Left lung (tissue), 4 donors: ENCODE measurements at regions not wholly inside any gene's neighbourhood (a gene's known extent, or its start where the extent isn't known, plus 50 kb on each side); places are given as distances from the start of the nearest gene placed in this dataset.

Source experiments
- ATAC-seq: fragments of 200-7000 bp; cut with Tn5 transposase; one replicate; pipeline ENCODE4 v1.9.1; 2020; ENCODE audit warnings: moderate library complexity
- DNase-seq, 4 donors: peaks; one replicate each; pipeline ENCODE4 v3.0.0-alpha.2; 2013 to 2020
- H3K27ac ChIP-seq, 2 donors: fragments of 200-600 bp; sonication (generic) in 1 of 2; one replicate each; pipeline versions ENCODE4 v1.5.0 to v1.8.0; 2020 to 2021
- H3K27me3 ChIP-seq, 2 donors: fragments of 200-600 bp; sonication (generic) in 1 of 2; one replicate each; pipeline versions ENCODE4 v1.5.0 to v1.8.0; 2020 to 2021
- H3K36me3 ChIP-seq, 2 donors: fragments of 200-600 bp; sonication (generic) in 1 of 2; one replicate each; pipeline versions ENCODE4 v1.5.0 to v1.8.0; 2020 to 2021
- H3K4me1 ChIP-seq, 2 donors: fragments of 200-600 bp; one replicate each; pipeline ENCODE4 v1.8.0; 2021
- H3K4me3 ChIP-seq, 2 donors: fragments of 200-600 bp; sonication (generic) in 1 of 2; one replicate each; pipeline versions ENCODE4 v1.5.0 to v1.8.0; 2020 to 2021; ENCODE audit warnings: mild to moderate bottlenecking in 1 of 2
- H3K9me3 ChIP-seq, 2 donors: fragments of 200-600 bp; sonication (generic) in 1 of 2; one replicate each; pipeline versions ENCODE4 v1.5.0 to v1.8.0; 2020 to 2021
- intact Hi-C, 2 donors: fragments of 100-400 bp; cut with DNase I; formaldehyde crosslinking; loops; one replicate each; pipeline versions ENCODE4 v1.11.2 to v1.14.2; 2022
- TF ChIP-seq, protein P1 (sequence below), 2 donors: fragments of 200-600 bp; sonication (generic) in 1 of 2; IDR thresholded peaks; one replicate each; pipeline versions ENCODE4 v1.5.0 to v1.8.0; 2021; ENCODE audit warnings: antibody characterized with exemption in 2 of 2
- donor health status: DM: no; HTN: yes; CAD: no.
- donor health status: DM: no; HTN: no; CAD: no.

DNA sequence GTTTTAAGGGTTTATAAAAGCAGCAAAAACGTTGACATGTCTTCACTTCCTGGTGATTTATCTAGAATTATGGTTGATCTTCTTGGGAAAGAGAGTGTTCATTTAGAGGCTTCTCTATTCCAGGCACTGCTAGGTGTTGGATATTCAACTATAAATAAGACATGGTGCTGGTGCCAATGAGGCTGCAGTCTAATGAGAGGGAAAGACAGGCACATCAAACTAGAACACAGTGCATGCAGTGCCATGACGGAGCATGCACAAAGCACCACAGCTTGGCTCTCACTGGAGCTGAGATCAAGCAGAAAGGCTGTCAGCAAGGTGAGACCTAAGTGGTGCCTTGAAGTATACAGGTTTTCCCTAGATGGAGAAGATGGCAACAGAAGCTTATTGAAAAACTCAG, 126.5 kb downstream of the RMI1 start:
- H3K4me3 ChIP-seq: no peak overlapping the region

GRCh38 chr9:84107995-84108394, 127.4 kb downstream of the RMI1 start:
- intact Hi-C loops: no loop called here
- TF ChIP-seq, protein P1, sequence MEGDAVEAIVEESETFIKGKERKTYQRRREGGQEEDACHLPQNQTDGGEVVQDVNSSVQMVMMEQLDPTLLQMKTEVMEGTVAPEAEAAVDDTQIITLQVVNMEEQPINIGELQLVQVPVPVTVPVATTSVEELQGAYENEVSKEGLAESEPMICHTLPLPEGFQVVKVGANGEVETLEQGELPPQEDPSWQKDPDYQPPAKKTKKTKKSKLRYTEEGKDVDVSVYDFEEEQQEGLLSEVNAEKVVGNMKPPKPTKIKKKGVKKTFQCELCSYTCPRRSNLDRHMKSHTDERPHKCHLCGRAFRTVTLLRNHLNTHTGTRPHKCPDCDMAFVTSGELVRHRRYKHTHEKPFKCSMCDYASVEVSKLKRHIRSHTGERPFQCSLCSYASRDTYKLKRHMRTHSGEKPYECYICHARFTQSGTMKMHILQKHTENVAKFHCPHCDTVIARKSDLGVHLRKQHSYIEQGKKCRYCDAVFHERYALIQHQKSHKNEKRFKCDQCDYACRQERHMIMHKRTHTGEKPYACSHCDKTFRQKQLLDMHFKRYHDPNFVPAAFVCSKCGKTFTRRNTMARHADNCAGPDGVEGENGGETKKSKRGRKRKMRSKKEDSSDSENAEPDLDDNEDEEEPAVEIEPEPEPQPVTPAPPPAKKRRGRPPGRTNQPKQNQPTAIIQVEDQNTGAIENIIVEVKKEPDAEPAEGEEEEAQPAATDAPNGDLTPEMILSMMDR (IDR thresholded peaks at IDR 0.05): no peak

More for the DNA sequence above, 126.5 kb downstream of the RMI1 start:
- Histone ChIP-seq H3K9me3 (no peaks in the 10 kb centered on the region), H3K4me1 (no peaks in the 10 kb centered on the region), H3K27me3 (peaks cover 12 to 22% of the 10 kb centered on the region in 2 donors), H3K36me3 (no peaks in the 10 kb centered on the region), H3K27ac (no peak overlapping the region)
- ATAC-seq: no peak
- TF ChIP-seq, protein P1 (IDR thresholded peaks at IDR 0.05): no peak
- intact Hi-C loops: no loop called here
- DNase-seq: no peak

DNA sequence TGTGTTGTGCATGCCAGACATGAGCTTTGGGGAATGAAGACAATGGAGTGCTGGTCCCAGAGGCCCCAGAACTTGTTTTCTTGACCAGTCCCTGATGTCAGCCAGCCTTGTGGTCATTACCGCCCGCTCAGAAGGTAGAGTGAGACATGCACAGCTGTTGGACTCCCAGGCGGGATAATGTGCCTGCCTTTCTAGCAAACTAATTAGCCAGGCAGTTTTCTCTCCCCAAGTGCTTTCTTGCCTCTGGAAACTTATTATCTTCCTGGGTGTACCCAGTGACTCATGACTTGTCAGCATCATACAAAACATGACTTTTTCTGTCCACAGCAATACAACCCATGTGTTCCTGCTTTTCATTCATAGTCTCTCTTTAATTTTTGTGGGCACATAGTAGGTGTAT, 131.1 kb downstream of the RMI1 start:
- no peaks in the 10 kb centered on the region for H3K36me3 ChIP-seq
- DNase-seq (no peak), ATAC-seq (no peak)
- TF ChIP-seq, protein P1 (IDR thresholded peaks at IDR 0.05): no peak
- no peaks in the 10 kb centered on the region for H3K27me3 ChIP-seq
- H3K27ac ChIP-seq: no peak overlapping the region
- intact Hi-C loops: no loop called here
- peaks cover 0 to 6% of the 10 kb centered on the region in 2 donors for H3K9me3 ChIP-seq
- no peaks in the 10 kb centered on the region for H3K4me1 ChIP-seq
- no peak overlapping the region for H3K4me3 ChIP-seq

More at GRCh38 chr9:84107995-84108394, 127.4 kb downstream of the RMI1 start:
- peaks cover 5 to 12% of the 10 kb centered on the region in 2 donors for H3K27me3 ChIP-seq
- no peaks in the 10 kb centered on the region for H3K4me1 ChIP-seq
- ATAC-seq (no peak), DNase-seq (no peak)
- no peaks in the 10 kb centered on the region for H3K9me3 ChIP-seq
- H3K27ac ChIP-seq: no peak overlapping the region
- no peak overlapping the region for H3K4me3 ChIP-seq
- no peaks in the 10 kb centered on the region for H3K36me3 ChIP-seq

DNA sequence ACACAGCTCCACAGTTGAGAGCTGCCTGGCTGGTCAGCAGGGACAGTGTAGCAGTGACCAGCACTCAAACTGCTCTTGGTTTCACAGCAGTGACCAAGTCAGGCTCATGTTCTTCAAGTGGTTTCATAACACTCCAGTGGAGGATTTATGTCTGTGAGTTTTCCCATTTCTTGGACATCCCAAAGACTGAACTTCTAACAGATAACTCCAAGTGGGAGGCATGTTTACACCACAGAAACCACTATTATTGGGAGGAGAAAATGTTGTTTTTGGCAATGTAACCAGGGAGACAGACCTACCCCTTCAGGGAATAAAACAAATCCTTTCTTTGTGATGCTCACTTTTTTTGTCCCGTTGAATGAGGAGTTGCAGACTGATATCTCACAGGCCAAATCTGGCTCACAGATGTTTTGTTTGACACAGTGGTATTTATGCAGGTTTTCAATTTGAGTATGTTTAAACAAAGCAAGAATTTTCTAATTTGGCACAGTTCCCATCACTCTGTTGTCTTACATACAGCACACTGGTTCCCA, 141.5 kb downstream of the RMI1 start:
- ATAC-seq: peak; percentile 79
- intact Hi-C loops: no loop called here
- Histone ChIP-seq H3K36me3 (no peaks in the 10 kb centered on the region), H3K27me3 (no peaks in the 10 kb centered on the region), H3K4me3 (no peak overlapping the region), H3K4me1 (no peaks in the 10 kb centered on the region), H3K27ac (no peak overlapping the region), H3K9me3 (no peaks in the 10 kb centered on the region)
- peak in 1 of 4 donors; percentile 30 for DNase-seq
- TF ChIP-seq, protein P1 (IDR thresholded peaks at IDR 0.05): no peak

- Histone ChIP-seq H3K36me3 (no peaks in the 10 kb centered on the region), H3K27ac (no peak overlapping the region), H3K9me3 (no peaks in the 10 kb centered on the region), H3K4me1 (no peaks in the 10 kb centered on the region), H3K4me3 (no peak overlapping the region), H3K27me3 (no peaks in the 10 kb centered on the region)
- no peak for ATAC-seq
- intact Hi-C loops: no loop called here
- no peak for DNase-seq
- TF ChIP-seq, protein P1 (IDR thresholded peaks at IDR 0.05): no peak
These were observed 142.0 kb downstream of the RMI1 start for GRCh38 chr9:84122572-84122971.
